Activated CD8-positive, alpha-beta memory T cell treated with anti-CD3 and anti-CD28 coated beads, Interleukin-2, amount 50 U/mL, for 24 hours (primary cell): ENCODE measurements at regions not wholly inside any gene's neighbourhood (a gene's known extent, or its start where the extent isn't known, plus 50 kb on each side); places are given as distances from the start of the nearest gene placed in this dataset.

Experiments
- DNase-seq: peaks from one replicate; pipeline ENCODE4 v3.0.0-alpha.2; 2020; ENCODE audit errors: extremely low read depth

DNA sequence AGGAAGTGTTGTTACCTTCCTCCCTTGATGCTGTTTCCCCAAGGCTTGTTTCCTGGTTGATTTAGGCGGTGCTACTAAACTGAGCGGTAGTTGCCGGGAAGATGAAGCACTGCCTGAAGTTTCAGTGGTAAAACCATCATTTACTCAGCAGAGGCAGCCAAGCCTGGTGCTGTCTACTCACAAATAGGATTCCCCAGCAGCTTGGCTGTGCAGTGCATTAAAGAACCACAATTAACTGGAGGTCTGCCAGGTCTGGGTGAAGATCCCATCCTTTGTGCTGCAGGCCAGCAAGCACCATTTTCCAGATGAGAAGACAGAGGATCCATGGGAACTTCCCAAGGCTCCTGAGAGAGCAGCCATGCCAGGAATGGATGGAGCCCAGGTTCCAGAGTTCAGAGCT is 231.9 kb upstream of the E2F8 start:
- DNase-seq, result no peak

DNA sequence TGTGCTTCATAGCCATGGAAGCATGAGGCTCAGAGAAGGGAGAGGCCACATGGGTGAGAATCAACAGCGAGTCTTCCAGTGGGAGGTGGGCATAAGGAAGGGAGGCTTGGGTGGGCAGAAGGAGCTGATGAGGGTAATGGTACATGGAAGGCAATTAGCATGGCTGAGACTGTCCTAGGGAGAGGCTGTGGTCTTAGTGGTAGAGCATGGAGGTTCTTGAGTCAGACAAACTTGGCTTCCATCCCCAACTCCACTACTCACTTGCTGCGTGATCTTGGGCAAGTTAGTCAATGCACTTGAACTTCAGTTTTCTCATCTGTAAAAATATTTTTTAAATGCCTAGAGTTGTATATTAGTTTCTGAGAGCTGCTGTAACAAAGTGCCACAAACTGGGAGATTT is 227.2 kb upstream of the E2F8 start:
- no peak for DNase-seq

DNA sequence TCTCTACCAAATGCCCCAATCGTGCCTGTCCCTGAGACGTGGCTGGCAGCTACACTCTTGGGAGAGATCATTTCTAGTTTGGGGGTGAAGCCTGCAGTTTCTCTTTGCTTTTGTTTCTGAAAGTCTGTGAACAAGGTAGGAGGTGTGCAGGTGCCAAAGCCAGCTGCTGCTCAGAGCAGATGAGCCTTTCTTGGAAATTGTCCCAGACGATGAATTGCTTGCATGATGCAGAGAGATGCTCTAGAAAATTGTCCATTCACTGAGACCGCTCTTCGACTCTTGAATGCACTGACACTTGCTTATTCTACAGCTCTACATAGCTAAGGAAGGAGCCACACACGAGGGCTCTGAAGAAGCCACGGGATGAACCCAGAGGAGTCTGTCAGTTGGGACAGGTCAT is 225.6 kb upstream of the E2F8 start:
- no peak for DNase-seq

DNA sequence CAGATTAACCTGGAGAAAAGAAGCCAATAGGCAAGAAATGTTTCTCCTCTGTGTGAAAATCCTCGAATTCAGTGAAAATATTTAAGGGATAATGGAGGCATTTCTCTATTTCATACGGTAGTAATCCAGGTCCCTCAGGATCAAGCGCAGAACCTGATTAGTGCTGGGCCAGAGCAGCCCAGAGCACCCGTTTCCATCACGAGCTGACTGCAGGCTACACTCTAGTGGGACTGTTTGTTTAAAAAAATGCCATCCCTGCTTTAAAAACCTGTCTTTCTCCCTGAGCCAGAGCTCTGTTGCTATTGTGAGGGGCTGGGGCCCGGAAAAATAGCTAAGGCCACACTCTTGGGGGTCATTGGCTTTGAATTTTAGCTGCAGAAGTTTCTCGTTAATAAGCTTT is 223.2 kb upstream of the E2F8 start:
- no peak for DNase-seq

DNA sequence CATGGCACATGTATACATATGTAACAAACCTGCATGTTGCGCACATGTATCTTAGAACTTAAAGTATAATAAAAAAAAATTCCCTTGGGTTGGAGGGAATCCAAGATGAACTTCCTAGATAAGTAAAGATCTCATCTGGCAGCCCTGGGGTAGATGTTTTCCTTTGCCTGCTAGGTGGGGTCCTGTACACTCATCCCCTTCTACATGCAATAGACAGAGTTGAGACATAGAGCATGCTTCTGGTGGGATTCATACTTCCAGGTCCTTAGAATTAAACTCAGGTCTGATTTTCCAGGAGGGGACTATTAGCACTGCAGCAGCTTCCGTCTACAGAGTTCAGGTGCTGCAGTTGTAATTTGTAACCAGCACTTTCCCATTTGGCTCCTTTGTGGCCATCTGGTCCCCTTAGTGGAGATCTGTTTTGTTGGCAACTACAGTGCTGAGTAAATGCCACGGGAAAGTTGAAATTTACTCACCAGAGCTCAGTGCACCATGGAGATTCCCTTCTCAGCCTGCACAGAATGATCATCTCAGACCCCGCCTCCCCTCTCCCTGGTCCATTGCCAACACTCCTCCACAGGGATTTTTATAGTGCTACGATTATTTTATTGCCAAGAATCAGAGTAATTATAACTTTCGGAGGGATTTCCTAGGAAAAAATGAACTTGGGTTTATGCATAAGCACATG is 220.1 kb upstream of the E2F8 start:
- no peak for DNase-seq

- DNase-seq, result no peak
Measured at GRCh38 chr11:19459240-19459639, 218.5 kb upstream of the E2F8 start.

DNA sequence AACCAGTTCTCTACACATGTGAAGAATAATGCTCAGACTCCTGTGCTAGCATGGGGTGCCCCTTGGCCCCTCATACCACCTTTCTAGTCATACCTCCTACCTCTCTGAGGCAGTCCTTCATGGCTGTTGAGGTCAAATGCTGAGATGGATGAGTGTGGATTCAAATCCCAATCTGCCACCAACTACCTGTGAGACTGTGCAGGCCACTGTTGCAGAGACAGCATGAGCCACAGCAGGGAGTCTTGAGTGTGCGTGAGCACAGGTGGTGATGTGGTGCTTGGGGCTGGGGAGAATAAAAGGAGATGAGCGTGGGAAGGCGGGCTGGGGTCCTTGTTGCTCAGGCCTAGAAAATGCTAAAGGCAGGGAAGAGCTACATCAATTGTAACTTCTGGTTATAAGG is 218.0 kb upstream of the E2F8 start:
- no peak for DNase-seq

DNA sequence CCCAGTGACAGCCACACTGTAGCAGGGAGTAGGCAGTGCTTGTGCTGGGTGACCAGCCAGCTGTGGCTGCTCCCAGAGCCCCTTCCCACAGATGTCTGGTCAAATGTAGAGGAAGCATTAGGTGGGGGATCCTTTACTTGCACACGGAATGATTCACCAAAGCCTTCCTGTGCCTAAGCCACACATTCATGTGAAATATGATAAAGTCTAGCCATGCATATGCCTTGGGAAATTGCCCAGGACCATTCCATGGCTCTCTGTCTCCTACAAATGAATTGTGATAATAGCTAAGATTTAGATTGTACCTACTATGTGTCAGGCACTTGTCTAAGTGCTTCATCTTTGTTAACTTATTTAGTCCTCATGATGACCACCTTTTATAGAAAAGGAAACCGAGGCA is 217.5 kb upstream of the E2F8 start:
- DNase-seq, result no peak

GRCh38 chr11:19455731-19456130 is 215.0 kb upstream of the E2F8 start:
- DNase-seq, result no peak

GRCh38 chr11:19453651-19454257 is 213.0 kb upstream of the E2F8 start:
- no peak for DNase-seq

DNA sequence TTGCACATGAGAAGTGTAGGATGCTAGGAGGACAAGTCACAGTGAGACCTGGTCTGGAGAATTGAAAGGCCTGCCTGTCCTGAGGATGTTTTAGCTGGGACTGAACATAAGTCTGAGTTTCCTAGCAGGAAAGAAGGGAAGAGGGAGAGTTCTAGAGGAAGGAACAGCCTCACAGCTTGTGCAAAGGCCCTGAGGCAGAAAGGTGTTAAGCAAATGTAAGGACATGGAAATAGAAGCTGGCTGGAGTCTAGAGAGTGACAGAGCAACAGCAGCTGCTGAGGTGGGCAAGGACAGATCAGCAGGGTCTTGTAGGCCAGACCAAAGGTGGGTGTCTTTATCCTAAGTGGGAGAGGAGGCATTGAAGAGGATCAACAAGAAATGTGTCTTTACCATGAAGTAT is 210.9 kb upstream of the E2F8 start:
- no peak for DNase-seq

- no peak for DNase-seq
Measured at GRCh38 chr11:19450282-19450681, 209.5 kb upstream of the E2F8 start.

DNA sequence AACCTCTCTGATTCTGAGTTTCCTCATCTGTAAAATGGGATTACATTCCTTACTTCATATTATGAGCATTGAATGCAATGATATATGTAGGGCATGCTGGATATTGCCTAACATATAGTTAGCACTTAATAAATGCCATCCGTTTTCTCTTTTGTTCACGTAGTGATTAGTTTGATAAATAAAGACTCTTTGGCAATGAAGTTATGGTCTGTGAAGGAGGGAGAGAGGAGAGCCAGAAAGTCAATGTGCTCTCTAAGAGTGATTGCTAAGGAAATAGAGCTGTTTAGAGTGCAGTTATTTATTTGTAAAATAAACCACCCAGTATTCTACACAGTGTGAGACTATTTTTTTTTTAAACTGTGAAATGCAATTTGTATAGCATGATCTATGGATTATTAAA is 207.9 kb upstream of the E2F8 start:
- DNase-seq, result no peak

DNA sequence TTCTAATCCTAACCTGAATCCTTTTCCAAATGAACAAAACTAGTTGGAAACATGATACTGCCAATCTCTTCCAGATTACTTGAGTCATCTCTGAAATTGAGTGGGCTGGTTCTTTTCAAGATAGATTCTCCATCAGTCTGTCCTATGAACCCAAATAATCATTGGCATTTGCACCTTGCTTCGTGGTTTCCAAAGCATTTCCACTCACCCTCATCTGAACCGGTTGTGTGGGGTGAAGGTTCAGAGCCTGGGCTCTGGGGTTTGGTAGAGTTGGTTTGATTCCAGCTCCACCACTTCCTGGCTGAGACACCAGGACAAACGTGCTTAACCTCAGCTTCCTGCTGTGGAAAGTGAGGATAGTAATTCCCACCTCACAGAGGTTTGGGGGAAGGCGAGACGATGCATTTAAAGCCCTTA is 206.4 kb upstream of the E2F8 start:
- DNase-seq, result no peak

DNA sequence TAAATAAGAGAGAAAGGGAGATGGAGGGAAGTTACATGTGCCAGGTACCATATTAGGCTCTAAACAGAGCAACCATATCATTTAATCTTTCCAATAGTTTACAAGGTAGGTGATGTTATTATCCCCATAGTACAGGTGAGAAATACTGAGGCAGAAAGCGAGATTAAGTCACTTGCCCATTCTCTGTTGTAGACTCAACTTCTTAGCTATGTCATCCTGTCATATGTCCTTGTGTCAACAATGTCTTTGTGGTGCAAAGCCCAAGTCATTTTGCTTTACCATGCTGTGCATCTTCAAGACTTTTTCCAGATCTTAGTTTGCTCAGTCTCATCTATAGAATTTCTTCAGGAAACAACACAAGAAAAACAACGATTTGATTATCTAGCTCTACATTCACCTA is 205.0 kb upstream of the E2F8 start:
- no peak for DNase-seq

DNA sequence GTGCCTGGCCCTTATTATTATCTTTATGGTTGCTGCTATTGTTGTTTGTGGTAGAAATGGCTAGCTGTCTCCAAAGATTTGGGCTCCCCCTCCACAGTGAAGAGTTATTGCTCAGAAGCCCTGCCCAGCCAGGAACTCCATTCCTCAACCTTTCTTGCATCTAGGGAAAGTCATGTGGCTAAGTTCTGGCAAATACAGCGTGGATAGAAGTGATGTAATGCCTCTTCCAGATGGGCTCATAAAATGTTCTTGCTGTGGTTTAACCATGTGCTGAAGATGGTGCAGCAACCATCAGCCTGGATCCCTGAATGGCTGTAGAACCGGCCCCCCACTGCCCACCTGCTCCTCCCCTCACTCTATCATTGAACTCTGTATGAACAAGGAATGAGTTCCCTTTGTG is 203.5 kb upstream of the E2F8 start:
- no peak for DNase-seq

DNA sequence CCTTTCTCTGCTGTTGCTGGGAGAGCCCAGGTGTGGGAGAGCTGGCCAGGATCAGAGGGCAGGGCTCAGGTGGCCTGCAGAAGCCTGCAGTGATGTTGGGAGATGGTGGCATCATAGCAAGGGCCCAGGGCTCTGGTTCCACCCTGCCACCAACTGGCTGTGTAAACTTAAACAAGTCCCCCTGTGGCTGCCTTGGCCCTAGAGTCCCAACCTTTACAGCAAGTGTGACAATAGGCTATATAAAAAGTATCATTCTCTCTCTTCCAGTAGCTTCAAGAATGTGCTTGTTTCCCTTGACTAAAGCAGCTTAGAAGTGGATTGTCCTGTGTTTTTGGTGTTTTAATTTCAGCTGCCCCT is 201.8 kb upstream of the E2F8 start:
- no peak for DNase-seq

DNA sequence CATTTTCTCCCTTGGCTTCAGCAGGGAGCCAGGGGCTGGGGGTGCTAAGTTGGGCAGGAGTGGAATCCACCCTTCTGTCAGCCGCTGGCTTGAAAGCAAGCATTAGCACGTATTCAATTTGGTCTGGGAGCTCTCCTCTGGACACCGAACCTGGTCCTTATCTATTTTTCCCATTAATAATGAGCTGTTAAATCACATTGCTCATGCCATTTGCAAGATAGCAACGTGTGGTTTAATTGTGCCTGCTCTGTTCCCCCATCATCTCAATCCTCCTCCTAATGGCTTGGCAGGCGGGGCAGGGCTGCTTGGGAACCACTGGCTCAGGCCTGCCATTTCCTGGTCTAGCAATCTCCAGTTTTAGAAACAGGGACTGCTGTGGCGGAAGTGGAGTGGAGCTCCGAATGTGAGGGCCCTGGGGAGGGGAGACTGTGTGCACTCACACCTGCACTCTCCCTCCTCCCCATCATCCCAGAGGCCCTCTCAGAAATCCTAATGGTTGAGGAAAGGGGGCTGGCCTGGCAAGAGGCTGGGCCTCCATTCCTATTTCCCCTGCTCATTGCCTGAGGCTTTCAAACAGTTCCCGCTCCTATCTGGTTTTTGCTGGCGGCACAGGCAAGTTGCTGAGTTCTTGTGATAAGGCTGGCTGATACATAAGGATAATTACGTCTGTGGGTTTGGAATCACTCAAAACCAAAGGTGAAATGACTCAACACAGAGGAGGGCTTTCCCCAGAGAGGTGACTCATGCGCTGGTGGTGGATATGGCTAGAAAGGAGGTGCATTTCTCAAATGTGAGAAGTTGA is 201.2 kb upstream of the E2F8 start:
- DNase-seq, result peak; percentile 10

DNA sequence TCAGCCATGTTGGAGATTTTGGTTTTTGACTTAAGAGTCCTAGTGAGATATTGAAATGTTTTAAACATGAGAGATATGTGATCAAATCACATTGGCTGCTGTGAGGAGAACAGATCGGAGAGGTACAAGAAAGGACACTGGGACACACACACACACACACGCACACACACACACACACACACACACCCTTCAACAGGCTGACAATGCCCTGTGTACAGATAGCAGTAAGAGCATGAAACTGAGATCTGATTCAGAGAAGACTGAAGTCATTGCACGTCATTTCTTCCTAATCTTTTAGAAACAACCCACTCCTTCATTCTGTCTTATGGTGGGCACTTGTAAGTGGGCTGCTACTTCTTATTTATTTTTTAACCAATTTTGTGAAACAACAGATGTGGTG is 200.5 kb upstream of the E2F8 start:
- DNase-seq, result no peak

- DNase-seq, result no peak
Measured at GRCh38 chr11:19437760-19438159, 197.0 kb upstream of the E2F8 start.

- no peak for DNase-seq
Measured at GRCh38 chr11:19436932-19437331, 196.2 kb upstream of the E2F8 start.

GRCh38 chr11:19435306-19435989 is 194.7 kb upstream of the E2F8 start:
- DNase-seq, result no peak

GRCh38 chr11:19433791-19434190 is 193.0 kb upstream of the E2F8 start:
- no peak for DNase-seq
